Right lobe of liver (tissue), 6 donors: ENCODE measurements at regions not wholly inside any gene's neighbourhood (a gene's known extent, or its start where the extent isn't known, plus 50 kb on each side); places are given as distances from the start of the nearest gene placed in this dataset.
A peak's percentile ranks its signal among the peaks of the same experiment; 100 is the strongest.

Experiments
- ATAC-seq, 4 donors: fragments of 200-7000 bp; cut with Tn5 transposase; one replicate each; pipeline ENCODE4 v1.9.1; 2020; ENCODE audit warnings: mild to moderate bottlenecking in 4 of 4, moderate library complexity in 4 of 4
- DNase-seq, 3 donors: peaks; one replicate each; pipeline ENCODE4 v3.0.0-alpha.2; 2020
- H3K27ac ChIP-seq, 3 donors: fragments of 200-600 bp; one replicate each; pipeline ENCODE4 v1.8.0; 2022
- H3K27me3 ChIP-seq, 2 donors: fragments of 200-600 bp; one replicate each; pipeline ENCODE4 v1.8.0; 2022
- H3K36me3 ChIP-seq, 4 donors: fragments of 200-600 bp; sonication (generic) in 1 of 4; one replicate each; pipeline versions ENCODE4 v1.5.1 to v1.8.0; 2017 to 2022; ENCODE audit warnings: control low read depth in 1 of 4
- H3K4me1 ChIP-seq, 4 donors: fragments of 200-600 bp; sonication (generic) in 1 of 4; one replicate each; pipeline versions ENCODE4 v1.5.1 to v1.8.0; 2017 to 2022; ENCODE audit warnings: control low read depth in 1 of 4
- H3K4me3 ChIP-seq, 3 donors: fragments of 200-600 bp; one replicate each; pipeline ENCODE4 v1.8.0; 2022
- H3K9me3 ChIP-seq, 4 donors: fragments of 200-600 bp; sonication (generic) in 1 of 4; one replicate each; pipeline versions ENCODE4 v1.5.1 to v1.8.0; 2017 to 2022; ENCODE audit warnings: control low read depth in 1 of 4
- POLR2A ChIP-seq: fragments of 450-650 bp; IDR thresholded peaks from one replicate; pipeline ENCODE4 v1.6.1; 2017; ENCODE audit warnings: antibody characterized with exemption, mild to moderate bottlenecking
- WGBS: methylation state at CpG from one replicate; pipeline ENCODE4 v1.1.6; 2018; ENCODE audit warnings: low coverage, low lambda C conversion rate; ENCODE audit not compliant: insufficient coverage; ENCODE audit errors: missing lambda C conversion rate; 5-methylcytosine and 5-hydroxymethylcytosine counted together
- intact Hi-C, 2 donors: fragments of 100-400 bp; cut with DNase I; formaldehyde crosslinking; loops; one replicate each; pipeline versions ENCODE4 v1.11.2 to v1.14.1; 2022
- TF ChIP-seq, protein P1 (sequence below), 4 donors: fragments of 200-600 bp in 3 of 4; fragments of 450-650 bp in 1 of 4; IDR thresholded peaks; one replicate each; pipeline versions ENCODE4 v1.5.1 to v1.8.0; 2016 to 2022; ENCODE audit warnings: antibody characterized with exemption in 4 of 4, mild to moderate bottlenecking in 2 of 4
- donor health status: DM: no; HTN: yes; CAD: no.
- donor health status: DM: no; HTN: no; CAD: no.
- donor health status: DM: no; HTN: no; CAD: no.
- donor health status: DM: no; HTN: yes; CAD: no.
- donor health status: DM: no; HTN: yes; CAD: no.

DNA sequence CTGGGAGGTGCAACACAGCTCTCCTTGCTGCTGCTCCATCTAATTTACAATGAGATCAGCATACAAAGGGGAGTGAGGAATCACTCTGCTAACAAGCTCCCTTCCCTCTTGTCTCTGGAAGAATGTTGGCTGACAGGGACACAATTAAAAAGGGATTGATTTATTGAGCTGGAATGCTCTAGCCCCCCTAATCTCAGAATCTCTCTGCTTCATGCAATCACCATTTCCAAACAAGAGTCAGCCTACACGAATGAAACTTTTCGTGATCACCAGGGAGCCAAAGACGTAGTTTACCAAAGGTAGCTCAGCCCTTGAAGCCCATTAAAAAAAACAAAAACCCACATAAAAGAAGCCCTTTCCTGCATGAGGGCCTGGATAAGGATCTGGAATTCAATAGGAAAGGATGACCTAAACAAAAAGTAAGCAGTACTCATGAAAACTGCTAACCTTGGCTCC lies 223.8 kb downstream of the C12orf75 start:
- Histone ChIP-seq H3K27me3 (no peaks in the 10 kb centered on the region), H3K9me3 (no peaks in the 10 kb centered on the region), H3K36me3 (no peaks in the 10 kb centered on the region), H3K27ac (no peak overlapping the region), H3K4me1 (no peaks in the 10 kb centered on the region), H3K4me3 (no peak overlapping the region)
- DNase-seq (no peak), ATAC-seq (no peak)
- TF ChIP-seq POLR2A: no peak
- TF ChIP-seq, protein P1, sequence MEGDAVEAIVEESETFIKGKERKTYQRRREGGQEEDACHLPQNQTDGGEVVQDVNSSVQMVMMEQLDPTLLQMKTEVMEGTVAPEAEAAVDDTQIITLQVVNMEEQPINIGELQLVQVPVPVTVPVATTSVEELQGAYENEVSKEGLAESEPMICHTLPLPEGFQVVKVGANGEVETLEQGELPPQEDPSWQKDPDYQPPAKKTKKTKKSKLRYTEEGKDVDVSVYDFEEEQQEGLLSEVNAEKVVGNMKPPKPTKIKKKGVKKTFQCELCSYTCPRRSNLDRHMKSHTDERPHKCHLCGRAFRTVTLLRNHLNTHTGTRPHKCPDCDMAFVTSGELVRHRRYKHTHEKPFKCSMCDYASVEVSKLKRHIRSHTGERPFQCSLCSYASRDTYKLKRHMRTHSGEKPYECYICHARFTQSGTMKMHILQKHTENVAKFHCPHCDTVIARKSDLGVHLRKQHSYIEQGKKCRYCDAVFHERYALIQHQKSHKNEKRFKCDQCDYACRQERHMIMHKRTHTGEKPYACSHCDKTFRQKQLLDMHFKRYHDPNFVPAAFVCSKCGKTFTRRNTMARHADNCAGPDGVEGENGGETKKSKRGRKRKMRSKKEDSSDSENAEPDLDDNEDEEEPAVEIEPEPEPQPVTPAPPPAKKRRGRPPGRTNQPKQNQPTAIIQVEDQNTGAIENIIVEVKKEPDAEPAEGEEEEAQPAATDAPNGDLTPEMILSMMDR (IDR thresholded peaks at IDR 0.05): no peak
- intact Hi-C loops: no loop called here
- 63% methylated on average over 3 of the region's 3 CpGs for WGBS

DNA sequence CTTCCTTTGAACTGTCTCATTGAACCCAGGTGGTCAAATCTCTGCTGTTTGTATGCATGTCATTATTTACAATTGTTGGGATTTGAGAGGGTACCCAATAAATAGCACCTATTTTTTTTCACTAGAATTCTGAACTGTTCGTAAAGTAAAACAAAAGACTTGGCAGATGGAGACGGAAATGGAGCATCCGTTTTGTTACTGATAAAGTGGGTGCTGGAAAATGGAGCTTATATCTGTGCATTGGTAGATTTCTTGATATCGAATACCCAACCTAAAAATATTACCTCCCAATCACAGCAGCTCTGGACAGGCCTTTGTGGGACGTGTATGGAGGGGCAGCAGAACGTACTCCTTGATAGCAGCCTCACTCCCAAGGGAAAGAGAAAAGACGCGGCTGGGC lies 224.4 kb downstream of the C12orf75 start:
- WGBS: 62% methylated on average over 8 of the region's 8 CpGs
- TF ChIP-seq, protein P1 (IDR thresholded peaks at IDR 0.05): no peak
- TF ChIP-seq POLR2A: no peak
- H3K36me3 ChIP-seq: no peaks in the 10 kb centered on the region
- no peak overlapping the region for H3K27ac ChIP-seq
- H3K4me3 ChIP-seq: no peak overlapping the region
- DNase-seq: no peak
- H3K4me1 ChIP-seq: no peaks in the 10 kb centered on the region
- no peak for ATAC-seq
- no peaks in the 10 kb centered on the region for H3K9me3 ChIP-seq
- no peaks in the 10 kb centered on the region for H3K27me3 ChIP-seq
- intact Hi-C loops: no loop called here

DNA sequence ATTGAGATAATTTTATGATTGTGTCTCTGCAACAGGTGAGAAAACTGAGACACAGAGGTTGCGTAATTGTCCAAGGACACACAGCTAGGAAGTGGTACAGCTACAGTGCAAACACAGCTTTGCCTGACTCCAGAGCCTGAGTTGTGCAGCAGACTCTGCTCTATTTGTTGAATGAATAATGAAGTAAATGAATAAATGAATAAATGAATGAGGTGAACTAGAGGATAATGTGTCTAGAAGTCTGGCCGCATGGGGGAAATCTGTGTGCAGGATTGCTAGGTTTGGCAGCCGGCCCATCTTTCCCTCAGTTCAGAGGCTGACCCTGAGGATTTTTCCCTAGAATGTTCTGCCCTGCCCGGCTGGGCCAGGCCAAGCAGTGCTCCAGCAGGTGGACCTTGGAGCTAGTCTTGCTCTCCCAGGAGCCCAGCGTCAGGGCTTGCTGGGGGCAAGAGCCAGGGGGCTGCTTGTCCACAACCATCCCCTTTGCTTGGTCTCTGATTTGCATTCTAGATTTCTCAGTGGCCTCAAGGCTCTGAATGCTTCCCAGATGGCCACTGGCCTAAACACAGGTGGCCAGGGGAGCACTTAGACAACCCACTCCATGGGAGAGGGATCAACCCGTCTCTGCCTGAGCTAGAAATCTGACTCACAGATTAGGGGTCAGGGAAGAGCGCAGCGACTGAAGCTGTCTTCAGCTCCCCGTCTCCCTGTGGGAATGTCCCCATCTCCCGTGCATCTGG lies 225.2 kb downstream of the C12orf75 start:
- Histone ChIP-seq H3K27ac (no peak overlapping the region), H3K4me1 (no peaks in the 10 kb centered on the region), H3K36me3 (no peaks in the 10 kb centered on the region), H3K4me3 (no peak overlapping the region), H3K9me3 (no peaks in the 10 kb centered on the region), H3K27me3 (no peaks in the 10 kb centered on the region)
- 68% methylated on average over 7 of the region's 10 CpGs for WGBS
- ATAC-seq (peak; percentile 46 to 72 (median 64)), DNase-seq (peak; percentile 21 to 54 (median 45))
- TF ChIP-seq, protein P1 (IDR thresholded peaks at IDR 0.05): no peak
- TF ChIP-seq POLR2A: no peak
- intact Hi-C loops: no loop called here

DNA sequence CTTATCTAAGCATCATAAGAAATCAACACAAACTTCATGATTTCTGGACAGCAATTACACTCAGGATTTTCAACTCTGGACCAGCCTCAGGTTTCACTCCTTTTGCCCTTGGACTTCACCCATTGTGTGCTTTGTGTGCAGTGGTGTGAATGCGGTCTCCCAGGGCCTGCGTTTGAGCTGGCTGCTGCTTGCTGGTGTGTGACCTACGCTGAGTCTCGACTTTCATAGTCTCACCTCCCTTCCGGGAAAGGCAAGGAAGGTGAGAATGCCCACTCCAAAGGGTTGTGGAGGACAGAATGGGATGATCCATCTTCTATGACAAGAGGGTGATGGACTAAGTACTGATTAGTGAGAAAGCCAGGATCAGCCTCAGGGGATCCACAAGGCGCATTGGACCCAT lies 228.8 kb downstream of the C12orf75 start:
- ATAC-seq: no peak
- no peak for DNase-seq
- H3K36me3 ChIP-seq: no peaks in the 10 kb centered on the region
- no peak overlapping the region for H3K27ac ChIP-seq
- no peak for TF ChIP-seq POLR2A
- TF ChIP-seq, protein P1 (IDR thresholded peaks at IDR 0.05): no peak
- no peaks in the 10 kb centered on the region for H3K4me1 ChIP-seq
- intact Hi-C loops: no loop called here
- WGBS: 66% methylated on average over 5 of the region's 6 CpGs
- H3K27me3 ChIP-seq: no peaks in the 10 kb centered on the region
- H3K4me3 ChIP-seq: no peak overlapping the region
- H3K9me3 ChIP-seq: no peaks in the 10 kb centered on the region
